ENCODE measurements at regions not wholly inside any gene's neighbourhood (a gene's known extent, or its start where the extent isn't known, plus 50 kb on each side); places are given as distances from the start of the nearest gene placed in this dataset.
"Not testable (repeated sequence)": the region's sequence is repeated elsewhere in the genome, so short reads cannot be mapped to it uniquely, and the experiment has no call there.

DNA sequence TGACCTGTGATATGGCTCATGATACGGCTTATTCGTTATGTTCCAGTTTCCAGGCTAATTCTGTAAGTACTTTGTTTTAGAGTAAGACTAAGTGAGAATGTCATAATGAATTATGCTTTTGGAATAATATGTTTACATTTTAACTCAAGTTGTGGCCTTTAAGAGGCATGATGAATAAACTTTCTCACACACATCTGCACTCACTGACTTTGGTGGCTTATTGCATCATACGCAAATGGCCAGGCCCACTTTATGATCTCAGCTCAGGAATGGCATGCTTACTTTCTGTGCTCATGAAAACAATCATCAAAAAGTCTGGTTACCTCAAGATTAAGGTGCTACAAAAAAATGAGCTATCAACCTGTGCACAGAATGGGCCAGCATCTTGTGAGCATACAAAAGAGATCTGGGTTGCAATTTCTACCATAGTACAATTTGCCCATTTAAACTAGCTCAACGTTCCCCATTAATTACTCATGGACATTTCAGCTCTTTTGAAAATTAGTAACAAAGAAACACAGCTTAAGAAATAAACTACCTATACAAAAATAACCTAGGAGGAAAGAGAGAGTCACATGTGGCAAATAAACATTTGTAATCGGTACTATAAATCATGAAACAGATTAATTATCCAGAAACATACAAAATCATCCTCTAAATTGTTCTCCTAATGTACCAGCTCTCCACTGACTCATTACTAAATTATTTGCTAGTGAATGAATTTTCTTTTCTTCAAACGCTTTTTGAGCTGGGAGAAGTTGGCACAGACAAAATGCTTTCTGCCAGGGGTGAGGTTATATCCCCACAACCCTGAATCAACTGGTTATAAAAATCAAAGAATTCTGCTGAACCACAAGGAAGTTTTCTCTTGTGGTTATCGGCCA lies 439.0 kb upstream of the ADAMTS9 start:
- Histone ChIP-seq H3K36me3 (ENCODE audit: control insufficient read depth, insufficient read depth, low read length) (no peaks in the 10 kb centered on the region), H3K4me3 (ENCODE audit: low read length) (no peak overlapping the region), H3K9ac (ENCODE audit: low read length) (no peak overlapping the region), H3K4me1 (ENCODE audit: control insufficient read depth, insufficient read depth, low read length) (no peaks in the 10 kb centered on the region), H3K27me3 (ENCODE audit: control insufficient read depth, insufficient read depth, low read length) (no peaks in the 10 kb centered on the region), H3K27ac (ENCODE audit: low read depth, low read length) (peak overlapping the region; percentile 11)

DNA sequence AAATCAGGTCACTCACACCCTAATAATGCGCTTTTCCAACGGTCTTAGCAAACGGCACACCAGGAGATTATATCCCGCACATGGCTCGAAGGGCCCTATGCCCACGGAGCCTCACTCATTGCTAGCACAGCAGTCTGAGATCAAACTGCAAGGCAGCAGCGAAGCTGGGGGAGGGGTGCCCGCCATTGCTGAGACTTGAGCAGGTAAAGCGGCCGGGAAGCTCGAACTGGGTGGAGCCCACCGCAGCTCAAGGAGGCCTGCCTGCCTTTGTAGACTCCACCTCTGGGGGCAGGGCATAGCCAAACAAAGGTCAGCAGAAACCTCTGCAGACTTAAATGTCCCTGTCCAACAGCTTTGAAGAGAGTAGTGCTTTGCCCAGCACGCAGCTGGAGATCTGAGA lies 432.4 kb upstream of the ADAMTS9 start:
- not testable (repeated sequence) for H3K9ac ChIP-seq (ENCODE audit: low read length); H3K4me1 ChIP-seq (ENCODE audit: control insufficient read depth, insufficient read depth, low read length); H3K27ac ChIP-seq (ENCODE audit: low read depth, low read length)

DNA sequence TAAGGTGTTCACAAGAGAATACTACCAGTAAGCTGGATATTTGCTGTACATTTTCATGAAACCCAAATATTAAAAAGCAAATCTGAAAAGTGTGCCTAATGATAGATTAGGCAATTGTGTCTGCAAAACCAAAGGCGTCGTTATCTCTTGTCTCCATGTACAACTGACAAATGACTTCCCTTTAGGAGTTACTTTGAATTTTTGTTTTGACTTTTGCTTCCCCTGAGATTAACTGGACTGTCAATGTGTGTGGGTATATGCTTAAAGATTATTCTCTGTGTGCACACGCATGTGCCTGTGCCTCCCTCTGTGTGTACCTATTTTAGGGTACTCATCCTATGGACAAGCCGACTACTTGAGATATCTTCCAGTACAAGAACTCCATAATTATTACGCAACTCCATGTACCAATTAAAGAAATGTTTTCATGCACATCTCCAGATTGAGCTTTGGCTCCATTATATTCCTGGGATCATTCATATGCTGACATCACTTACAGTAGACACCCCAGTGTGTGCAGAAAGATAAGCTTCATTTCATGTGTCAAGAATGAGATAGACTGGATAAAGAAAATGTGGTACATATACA lies 431.2 kb upstream of the ADAMTS9 start:
- Histone ChIP-seq H3K27me3 (ENCODE audit: control insufficient read depth, insufficient read depth, low read length) (no peaks in the 10 kb centered on the region), H3K27ac (ENCODE audit: low read depth, low read length) (no peak overlapping the region), H3K9ac (ENCODE audit: low read length) (no peak overlapping the region), H3K4me3 (ENCODE audit: low read length) (no peak overlapping the region), H3K36me3 (ENCODE audit: control insufficient read depth, insufficient read depth, low read length) (no peaks in the 10 kb centered on the region), H3K4me1 (ENCODE audit: control insufficient read depth, insufficient read depth, low read length) (no peaks in the 10 kb centered on the region)

More for the DNA sequence above, 432.4 kb upstream of the ADAMTS9 start:
- not testable (repeated sequence) for H3K36me3 ChIP-seq (ENCODE audit: control insufficient read depth, insufficient read depth, low read length); H3K27me3 ChIP-seq (ENCODE audit: control insufficient read depth, insufficient read depth, low read length); H3K4me3 ChIP-seq (ENCODE audit: low read length)

DNA sequence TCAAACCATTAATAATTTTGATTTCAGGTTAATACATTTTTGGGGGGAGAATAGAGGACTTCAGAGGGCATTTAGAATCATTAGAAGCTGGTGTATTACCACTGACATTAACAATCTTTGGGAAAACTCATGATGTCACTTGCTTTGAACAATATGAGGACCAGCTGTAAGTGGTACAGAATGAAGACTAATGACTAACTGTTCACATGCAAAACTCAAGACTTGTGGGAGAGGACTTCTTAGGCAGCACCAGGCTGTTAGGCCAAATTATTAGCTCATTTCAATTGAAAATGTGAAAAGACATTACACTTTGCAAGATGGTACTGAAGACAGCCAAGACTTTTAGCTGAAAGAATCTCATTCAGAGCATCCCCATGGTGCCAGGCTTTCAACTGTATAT lies 426.2 kb upstream of the ADAMTS9 start:
- H3K36me3 ChIP-seq (ENCODE audit: control insufficient read depth, insufficient read depth, low read length) = no peaks in the 10 kb centered on the region
- no peak overlapping the region for H3K4me3 ChIP-seq (ENCODE audit: low read length)
- no peaks in the 10 kb centered on the region for H3K27me3 ChIP-seq (ENCODE audit: control insufficient read depth, insufficient read depth, low read length)
- H3K9ac ChIP-seq (ENCODE audit: low read length) = no peak overlapping the region
- no peak overlapping the region for H3K27ac ChIP-seq (ENCODE audit: low read depth, low read length)
- no peaks in the 10 kb centered on the region for H3K4me1 ChIP-seq (ENCODE audit: control insufficient read depth, insufficient read depth, low read length)

DNA sequence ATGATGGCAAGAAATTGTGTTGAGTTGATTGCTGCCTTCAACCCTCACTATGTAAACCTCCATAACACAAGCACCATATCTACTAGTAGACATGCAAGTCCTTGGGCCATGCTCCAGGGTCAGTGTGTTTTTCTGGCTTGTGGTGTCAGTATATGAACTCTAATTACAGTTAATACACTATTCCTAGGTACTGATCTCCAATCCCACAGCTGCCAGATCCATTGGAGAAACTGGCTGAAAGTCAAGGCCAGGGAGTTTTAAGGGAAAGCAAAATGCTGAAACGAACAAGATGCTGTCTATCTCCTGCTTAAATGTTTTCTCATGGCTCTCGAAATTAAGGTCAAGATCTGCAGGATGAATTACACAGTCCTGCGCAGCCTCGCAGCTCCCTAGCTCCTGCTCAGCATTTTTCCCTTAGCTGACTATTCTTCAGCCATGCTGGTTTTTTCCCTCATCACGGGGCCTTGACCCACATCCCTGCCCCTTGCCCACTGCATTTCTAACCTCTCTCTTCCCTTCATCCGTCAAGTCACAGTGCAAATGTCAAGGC lies 425.0 kb upstream of the ADAMTS9 start:
- H3K9ac ChIP-seq (ENCODE audit: low read length) = no peak overlapping the region

DNA sequence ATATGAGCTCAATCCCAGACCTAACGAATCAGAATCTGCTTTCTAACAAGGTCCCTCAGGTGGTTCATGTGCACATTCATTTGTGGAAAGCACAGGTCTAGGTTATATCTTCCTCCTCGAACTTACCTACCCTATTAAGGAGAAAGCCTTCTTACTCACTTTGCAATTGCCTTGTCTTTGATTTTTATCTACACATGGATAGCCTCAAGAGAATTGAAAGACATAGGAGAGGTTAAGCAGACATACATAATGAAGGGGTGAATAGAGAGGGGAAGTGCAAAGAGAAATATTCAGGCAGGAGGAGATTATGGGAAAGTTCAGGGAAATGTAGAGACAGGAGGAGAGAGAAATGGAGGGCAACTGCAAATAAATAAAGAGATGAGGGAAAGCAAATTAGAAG lies 422.9 kb upstream of the ADAMTS9 start:
- no peak overlapping the region for H3K4me3 ChIP-seq (ENCODE audit: low read length)
- no peak overlapping the region for H3K27ac ChIP-seq (ENCODE audit: low read depth, low read length)
- H3K9ac ChIP-seq (ENCODE audit: low read length) = no peak overlapping the region
- H3K36me3 ChIP-seq (ENCODE audit: control insufficient read depth, insufficient read depth, low read length) = no peaks in the 10 kb centered on the region
- no peaks in the 10 kb centered on the region for H3K4me1 ChIP-seq (ENCODE audit: control insufficient read depth, insufficient read depth, low read length)
- no peaks in the 10 kb centered on the region for H3K27me3 ChIP-seq (ENCODE audit: control insufficient read depth, insufficient read depth, low read length)

More for the DNA sequence above, 425.0 kb upstream of the ADAMTS9 start:
- no peak overlapping the region for H3K27ac ChIP-seq (ENCODE audit: low read depth, low read length)
- no peaks in the 10 kb centered on the region for H3K27me3 ChIP-seq (ENCODE audit: control insufficient read depth, insufficient read depth, low read length)
- no peak overlapping the region for H3K4me3 ChIP-seq (ENCODE audit: low read length)
- no peaks in the 10 kb centered on the region for H3K4me1 ChIP-seq (ENCODE audit: control insufficient read depth, insufficient read depth, low read length)
- no peaks in the 10 kb centered on the region for H3K36me3 ChIP-seq (ENCODE audit: control insufficient read depth, insufficient read depth, low read length)

DNA sequence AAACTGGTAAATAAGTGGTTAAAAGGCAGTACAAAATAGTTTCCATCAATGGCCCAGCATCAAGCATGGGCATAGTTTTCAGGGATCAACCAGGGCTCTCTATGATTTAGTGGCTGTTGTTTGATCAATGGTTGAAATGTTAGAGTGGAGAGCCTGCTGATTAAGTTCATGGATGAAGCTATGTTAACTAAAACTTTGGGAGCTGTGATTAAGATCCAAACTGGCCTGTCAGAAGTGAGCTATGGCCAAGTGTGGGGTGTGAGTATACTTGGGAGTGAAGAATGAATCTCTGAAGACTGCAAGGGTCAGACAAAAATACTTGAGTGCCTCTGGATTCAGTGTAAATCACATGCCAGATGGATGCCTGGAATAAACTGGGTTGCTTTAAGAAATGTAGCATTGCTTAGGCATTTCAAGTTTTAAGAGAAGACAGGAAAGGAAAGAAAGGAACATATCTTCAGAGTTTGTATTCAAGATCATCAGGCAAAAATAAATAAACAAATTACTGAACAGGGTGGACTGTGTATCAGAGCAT lies 422.2 kb upstream of the ADAMTS9 start:
- Histone ChIP-seq H3K27ac (ENCODE audit: low read depth, low read length) (no peak overlapping the region), H3K4me3 (ENCODE audit: low read length) (no peak overlapping the region), H3K9ac (ENCODE audit: low read length) (no peak overlapping the region), H3K4me1 (ENCODE audit: control insufficient read depth, insufficient read depth, low read length) (no peaks in the 10 kb centered on the region), H3K36me3 (ENCODE audit: control insufficient read depth, insufficient read depth, low read length) (no peaks in the 10 kb centered on the region), H3K27me3 (ENCODE audit: control insufficient read depth, insufficient read depth, low read length) (no peaks in the 10 kb centered on the region)

DNA sequence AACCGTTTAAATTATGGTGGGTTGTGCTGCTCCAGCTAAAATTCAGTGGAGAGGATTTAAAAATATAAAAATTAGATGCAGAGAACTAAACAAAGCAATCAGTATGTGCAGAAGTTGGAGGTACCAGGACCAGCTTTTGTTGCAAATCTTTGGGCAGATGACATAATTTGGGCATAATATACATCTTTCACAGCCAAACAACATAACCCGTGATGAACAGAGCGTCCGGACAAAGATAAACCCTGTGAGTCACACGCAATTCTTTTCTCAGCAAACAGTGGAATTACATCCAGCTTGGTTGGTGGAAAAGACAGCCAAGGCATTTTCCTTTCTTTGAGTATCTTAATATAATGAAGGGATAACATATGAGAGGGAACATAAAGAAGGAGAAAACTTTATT lies 419.4 kb upstream of the ADAMTS9 start:
- H3K4me3 ChIP-seq (ENCODE audit: low read length) = no peak overlapping the region
- H3K27me3 ChIP-seq (ENCODE audit: control insufficient read depth, insufficient read depth, low read length) = no peaks in the 10 kb centered on the region
- no peaks in the 10 kb centered on the region for H3K4me1 ChIP-seq (ENCODE audit: control insufficient read depth, insufficient read depth, low read length)
- no peak overlapping the region for H3K9ac ChIP-seq (ENCODE audit: low read length)
- H3K36me3 ChIP-seq (ENCODE audit: control insufficient read depth, insufficient read depth, low read length) = no peaks in the 10 kb centered on the region
- H3K27ac ChIP-seq (ENCODE audit: low read depth, low read length) = no peak overlapping the region

DNA sequence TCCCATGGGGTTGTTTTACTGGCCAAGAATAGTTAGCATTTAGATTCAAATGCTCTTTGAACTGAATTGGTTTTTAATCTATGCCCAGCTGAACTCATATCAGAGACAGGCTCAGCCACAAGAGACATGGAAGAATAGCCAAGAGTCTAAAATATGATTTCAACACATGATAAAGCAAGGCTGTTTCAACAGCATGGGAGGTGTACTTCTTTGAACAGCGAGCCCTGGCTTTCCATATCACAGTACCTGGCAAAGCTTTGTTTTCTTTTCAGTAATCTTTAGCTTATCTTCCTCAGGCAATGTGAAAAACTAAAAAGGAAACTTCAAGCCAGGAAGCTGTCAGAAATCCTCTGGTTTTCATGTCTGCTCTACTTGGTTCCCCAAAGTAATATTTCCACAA lies 413.6 kb upstream of the ADAMTS9 start:
- Histone ChIP-seq H3K4me1 (ENCODE audit: control insufficient read depth, insufficient read depth, low read length) (no peaks in the 10 kb centered on the region), H3K27ac (ENCODE audit: low read depth, low read length) (no peak overlapping the region), H3K4me3 (ENCODE audit: low read length) (no peak overlapping the region), H3K27me3 (ENCODE audit: control insufficient read depth, insufficient read depth, low read length) (no peaks in the 10 kb centered on the region), H3K9ac (ENCODE audit: low read length) (no peak overlapping the region), H3K36me3 (ENCODE audit: control insufficient read depth, insufficient read depth, low read length) (no peaks in the 10 kb centered on the region)

DNA sequence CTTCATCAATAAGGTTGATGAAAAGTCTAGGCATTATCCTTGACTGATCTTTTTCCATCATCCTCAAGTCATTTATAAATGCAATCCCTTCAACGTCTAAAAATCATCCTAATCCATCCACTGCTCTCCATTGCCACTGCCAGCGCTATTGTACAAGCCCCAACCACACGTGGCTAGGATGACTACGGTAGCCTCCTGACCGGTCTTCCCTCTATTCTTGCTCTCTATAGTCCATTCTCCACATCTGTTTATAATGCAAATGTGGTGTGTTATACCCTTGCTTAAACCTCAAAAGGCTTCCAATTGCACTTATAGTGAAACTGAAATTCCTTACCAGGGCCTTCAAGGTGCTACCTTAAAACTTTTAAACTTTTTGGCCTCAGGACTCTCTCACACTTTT lies 410.6 kb upstream of the ADAMTS9 start:
- Histone ChIP-seq H3K27ac (ENCODE audit: low read depth, low read length) (no peak overlapping the region), H3K36me3 (ENCODE audit: control insufficient read depth, insufficient read depth, low read length) (no peaks in the 10 kb centered on the region), H3K9ac (ENCODE audit: low read length) (no peak overlapping the region), H3K4me3 (ENCODE audit: low read length) (no peak overlapping the region), H3K27me3 (ENCODE audit: control insufficient read depth, insufficient read depth, low read length) (no peaks in the 10 kb centered on the region), H3K4me1 (ENCODE audit: control insufficient read depth, insufficient read depth, low read length) (peaks cover 2% of the 10 kb centered on the region)

DNA sequence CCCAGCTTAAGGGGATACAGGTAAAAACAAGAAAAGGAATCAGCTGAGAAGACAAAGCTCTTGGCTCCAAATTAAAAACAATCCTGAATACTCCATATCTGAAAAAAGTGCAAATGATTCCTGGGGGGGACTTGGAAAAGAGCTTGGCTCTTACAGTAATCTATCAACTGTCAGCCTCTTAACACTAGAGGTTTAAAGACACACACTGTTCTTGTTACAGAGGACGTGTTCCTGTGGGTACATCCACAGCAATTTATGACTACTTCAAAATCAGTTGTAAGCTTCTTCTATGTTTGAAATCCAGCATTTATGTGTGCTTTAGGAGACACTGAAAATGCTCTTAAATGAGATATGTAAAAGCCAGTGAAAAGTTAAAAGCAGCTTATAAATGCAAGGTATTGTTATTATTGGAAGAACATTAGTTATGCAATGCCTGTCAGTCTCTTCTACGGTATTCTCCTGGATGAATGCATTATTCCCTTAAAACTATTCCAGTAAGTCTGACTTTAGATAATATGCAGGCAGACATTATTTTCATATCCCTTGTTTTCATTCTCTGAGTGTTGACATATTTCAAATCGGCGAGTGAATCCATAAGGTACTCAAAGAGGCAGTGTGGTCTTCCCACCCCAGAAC lies 408.4 kb upstream of the ADAMTS9 start:
- H3K27ac ChIP-seq (ENCODE audit: low read depth, low read length) = no peak overlapping the region
- H3K9ac ChIP-seq (ENCODE audit: low read length) = no peak overlapping the region
- H3K4me3 ChIP-seq (ENCODE audit: low read length) = no peak overlapping the region
- peaks cover 2% of the 10 kb centered on the region for H3K4me1 ChIP-seq (ENCODE audit: control insufficient read depth, insufficient read depth, low read length)
- H3K27me3 ChIP-seq (ENCODE audit: control insufficient read depth, insufficient read depth, low read length) = no peaks in the 10 kb centered on the region
- H3K36me3 ChIP-seq (ENCODE audit: control insufficient read depth, insufficient read depth, low read length) = no peaks in the 10 kb centered on the region

DNA sequence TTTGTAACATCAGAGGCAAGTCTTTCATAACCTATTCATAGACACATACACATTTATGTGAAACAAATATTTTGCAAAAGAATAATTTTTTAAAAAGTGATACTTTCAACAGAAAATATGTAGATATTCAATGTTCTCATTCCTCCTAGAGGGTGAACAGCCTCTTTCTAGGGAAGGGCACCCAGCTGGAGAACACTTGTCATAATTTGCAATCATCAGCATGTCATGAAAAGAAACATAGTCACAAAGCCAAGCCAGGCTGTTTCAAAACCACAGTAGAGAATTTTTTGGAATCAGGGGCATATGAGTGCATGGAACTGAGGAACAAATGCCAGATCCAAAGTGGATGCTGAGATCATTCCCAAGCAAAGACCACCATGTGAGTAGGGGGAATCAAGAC lies 406.9 kb upstream of the ADAMTS9 start:
- H3K4me3 ChIP-seq (ENCODE audit: low read length) = no peak overlapping the region
- no peak overlapping the region for H3K27ac ChIP-seq (ENCODE audit: low read depth, low read length)
- no peaks in the 10 kb centered on the region for H3K27me3 ChIP-seq (ENCODE audit: control insufficient read depth, insufficient read depth, low read length)
- H3K9ac ChIP-seq (ENCODE audit: low read length) = no peak overlapping the region
- H3K36me3 ChIP-seq (ENCODE audit: control insufficient read depth, insufficient read depth, low read length) = no peaks in the 10 kb centered on the region
- peaks cover 2% of the 10 kb centered on the region for H3K4me1 ChIP-seq (ENCODE audit: control insufficient read depth, insufficient read depth, low read length)
